GM12878 (cell line): ENCODE measurements at regions not wholly inside any gene's neighbourhood (a gene's known extent, or its start where the extent isn't known, plus 50 kb on each side); places are given as distances from the start of the nearest gene placed in this dataset.

Experiments used
- ATAC-seq: fragments of 200-7000 bp; cut with Tn5 transposase; 3 replicates; pipeline ENCODE4 v1.9.1; 2020; ENCODE audit warnings: mild to moderate bottlenecking, moderate library complexity
- BruUV-seq: library from RNA; stranded (reverse); fragments of 400-500 nt; replicated peaks from 2 replicates; lab custom pipeline; 2021; lab: Mats Ljungman, UMichigan
- CTCF ChIA-PET: fragments of 300-600 bp; sonication (Branson Sonifier 250); formaldehyde crosslinking; extraction: SDS; loops from one replicate; lab custom pipeline; 2021; ENCODE audit warnings: inconsistent platforms; lab: Yijun Ruan, JAX
- POLR2A ChIA-PET: fragments of 350-600 bp; formaldehyde crosslinking; extraction: SDS; loops from one replicate; lab custom pipeline; 2021; ENCODE audit warnings: inconsistent platforms; lab: Charles Lee
- RAD21 ChIA-PET: fragments of 300-600 bp; sonication (Branson Sonifier 250); formaldehyde crosslinking; loops from one replicate; lab custom pipeline; 2023; ENCODE audit warnings: antibody characterized with exemption; ENCODE audit not compliant: unreplicated experiment; lab: Charles Lee
- SMC1A ChIA-PET: fragments of 300-600 bp; sonication (Branson Sonifier 250); formaldehyde crosslinking; loops from one replicate; lab custom pipeline; 2023; ENCODE audit not compliant: unreplicated experiment, uncharacterized antibody; lab: Charles Lee
- DNase-seq: peaks from one replicate; pipeline ENCODE4 v3.0.0-alpha.2; 2011; ENCODE audit warnings: low read depth, low spot score
- FAIRE-seq: peaks from 3 replicates; lab custom pipeline; 2011; peaks lifted over from hg19 to GRCh38; lab: Jason Lieb, UNC
- H2AFZ ChIP-seq: 2 replicates; pipeline ENCODE4 v1.6.0; 2011; ENCODE audit warnings: low read depth, low read length, control low read depth; ENCODE audit not compliant: control insufficient read depth
- H3K27ac ChIP-seq: 2 replicates; pipeline ENCODE4 v1.5.1; 2011; ENCODE audit warnings: control low read depth; ENCODE audit not compliant: control insufficient read depth, insufficient read depth
- H3K27me3 ChIP-seq, 2 experiments: replicated peaks in 1 of 2; 2 replicates each; pipeline versions ENCODE4 v1.6.0 to v1.6.1; 2011; ENCODE audit warnings: low read length in 1 of 2; ENCODE audit not compliant: control insufficient read depth in 2 of 2, insufficient read depth in 2 of 2
- H3K36me3 ChIP-seq, 2 experiments: 2 replicates each; pipeline ENCODE4 v1.5.1; 2011; ENCODE audit warnings: low read length in 1 of 2; ENCODE audit not compliant: control insufficient read depth in 2 of 2, insufficient read depth in 2 of 2
- H3K4me1 ChIP-seq: 2 replicates; pipeline ENCODE4 v1.6.1; 2011; ENCODE audit warnings: mild to moderate bottlenecking, low read length, moderate library complexity, mixed read lengths; ENCODE audit not compliant: control insufficient read depth, insufficient read depth
- H3K4me2 ChIP-seq: 2 replicates; pipeline ENCODE4 v1.6.0; 2011; ENCODE audit warnings: control low read depth; ENCODE audit not compliant: control insufficient read depth, insufficient read depth
- H3K4me3 ChIP-seq: fragments of 200-600 bp; sonication (generic); 2 replicates; pipeline ENCODE4 v1.5.1; 2016
- H3K79me2 ChIP-seq: 2 replicates; pipeline ENCODE4 v1.6.0; 2011; ENCODE audit warnings: low read length; ENCODE audit not compliant: control insufficient read depth, insufficient read depth
- H3K9ac ChIP-seq: 2 replicates; pipeline ENCODE4 v1.8.0; 2011; ENCODE audit warnings: low read length, control low read depth, mixed read lengths; ENCODE audit not compliant: control insufficient read depth, insufficient read depth
- H3K9me3 ChIP-seq: replicated peaks from 3 replicates; pipeline ENCODE4 v1.5.1; 2011; ENCODE audit warnings: mild to moderate bottlenecking, low read length; ENCODE audit not compliant: control insufficient read depth, insufficient read depth
- H4K20me1 ChIP-seq: 2 replicates; pipeline ENCODE4 v1.6.0; 2011; ENCODE audit not compliant: control insufficient read depth, insufficient read depth
- ATF7 ChIP-seq: fragments of 450-650 bp; IDR thresholded peaks from 2 replicates; pipeline ENCODE4 v1.6.1; 2016; ENCODE audit warnings: low read depth, mild to moderate bottlenecking
- BCL11A ChIP-seq: IDR thresholded peaks from 2 replicates; pipeline ENCODE4 v1.6.1; 2011; ENCODE audit warnings: low read depth, low read length
- CBFB ChIP-seq: IDR thresholded peaks from 2 replicates; pipeline ENCODE4 v1.6.1; 2016; ENCODE audit warnings: antibody characterized with exemption, low read depth
- MTA3 ChIP-seq: IDR thresholded peaks from 2 replicates; pipeline ENCODE4 v1.6.1; 2012; ENCODE audit warnings: low read length, inconsistent platforms, borderline replicate concordance
- SIX5 ChIP-seq: IDR thresholded peaks from 2 replicates; pipeline ENCODE4 v1.6.1; 2011; ENCODE audit warnings: mild to moderate bottlenecking, low read depth, low read length, moderate library complexity; ENCODE audit not compliant: severe bottlenecking
- SMARCA5 ChIP-seq: fragments of 450-650 bp; IDR thresholded peaks from 2 replicates; pipeline ENCODE4 v1.6.1; 2017; ENCODE audit warnings: mild to moderate bottlenecking
- WGBS: methylation state at CpG from one replicate; pipeline ENCODE4 v1.1.6; 2016; ENCODE audit warnings: low lambda C conversion rate; ENCODE audit not compliant: insufficient replicate concordance, insufficient coverage; ENCODE audit errors: missing lambda C conversion rate; 5-methylcytosine and 5-hydroxymethylcytosine counted together
- in situ Hi-C: fragments of 300-500 bp; cut with MboI; formaldehyde crosslinking; loops from 9 replicates; pipeline ENCODE4 v1.14.3; 2018; ENCODE audit warnings: mixed read lengths
- intact Hi-C: fragments of 100-400 bp; cut with micrococcal nuclease; formaldehyde crosslinking; loops from one replicate; pipeline ENCODE4 v1.14.2; 2022; ENCODE audit not compliant: unreplicated experiment
- TF ChIP-seq, protein P1 (sequence below): IDR thresholded peaks from 2 replicates; pipeline ENCODE4 v1.6.1; 2011; ENCODE audit warnings: borderline replicate concordance, low read depth, mild to moderate bottlenecking, moderate library complexity, low read length; ENCODE audit not compliant: insufficient read depth, poor library complexity, severe bottlenecking
- TF ChIP-seq, protein P2 (sequence below): fragments of 450-650 bp; IDR thresholded peaks from 2 replicates; pipeline ENCODE4 v1.6.1; 2018; ENCODE audit warnings: mild to moderate bottlenecking, low read depth, moderate library complexity; ENCODE audit not compliant: partially characterized antibody
- TF ChIP-seq, protein P3 (sequence below): IDR thresholded peaks from 2 replicates; pipeline ENCODE4 v1.6.1; 2012; ENCODE audit warnings: improper control_type of control experiment, low read depth, low read length; ENCODE audit not compliant: insufficient replicate concordance
- TF ChIP-seq, protein P4 (sequence below): fragments of 450-650 bp; IDR thresholded peaks from 2 replicates; pipeline ENCODE4 v1.6.1; 2017; ENCODE audit warnings: mild to moderate bottlenecking, low read depth, inconsistent platforms; ENCODE audit not compliant: poor library complexity, severe bottlenecking

DNA sequence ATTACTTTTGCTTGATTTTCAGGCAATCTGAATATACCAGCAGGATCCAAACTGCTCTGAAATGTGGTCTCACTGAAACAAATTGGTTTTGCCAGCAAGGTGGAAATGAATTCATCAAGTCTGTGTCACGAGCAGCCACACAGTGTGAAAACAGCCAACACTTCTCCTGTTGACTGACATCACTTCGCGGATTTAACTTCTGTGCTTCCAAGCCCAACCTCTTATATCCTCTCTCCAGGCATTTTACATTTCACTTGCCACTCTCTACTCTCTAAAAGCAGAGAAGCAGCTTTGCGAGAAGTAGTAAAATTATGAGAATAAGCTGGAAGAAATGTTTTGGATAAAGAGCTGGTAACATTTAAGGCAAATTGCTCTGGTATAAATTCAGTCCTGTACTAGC, 106.1 kb upstream of the FRG1 start (continued):
- TF ChIP-seq, protein P1, sequence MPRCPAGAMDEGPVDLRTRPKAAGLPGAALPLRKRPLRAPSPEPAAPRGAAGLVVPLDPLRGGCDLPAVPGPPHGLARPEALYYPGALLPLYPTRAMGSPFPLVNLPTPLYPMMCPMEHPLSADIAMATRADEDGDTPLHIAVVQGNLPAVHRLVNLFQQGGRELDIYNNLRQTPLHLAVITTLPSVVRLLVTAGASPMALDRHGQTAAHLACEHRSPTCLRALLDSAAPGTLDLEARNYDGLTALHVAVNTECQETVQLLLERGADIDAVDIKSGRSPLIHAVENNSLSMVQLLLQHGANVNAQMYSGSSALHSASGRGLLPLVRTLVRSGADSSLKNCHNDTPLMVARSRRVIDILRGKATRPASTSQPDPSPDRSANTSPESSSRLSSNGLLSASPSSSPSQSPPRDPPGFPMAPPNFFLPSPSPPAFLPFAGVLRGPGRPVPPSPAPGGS = no peak
- no peak for TF ChIP-seq BCL11A

DNA sequence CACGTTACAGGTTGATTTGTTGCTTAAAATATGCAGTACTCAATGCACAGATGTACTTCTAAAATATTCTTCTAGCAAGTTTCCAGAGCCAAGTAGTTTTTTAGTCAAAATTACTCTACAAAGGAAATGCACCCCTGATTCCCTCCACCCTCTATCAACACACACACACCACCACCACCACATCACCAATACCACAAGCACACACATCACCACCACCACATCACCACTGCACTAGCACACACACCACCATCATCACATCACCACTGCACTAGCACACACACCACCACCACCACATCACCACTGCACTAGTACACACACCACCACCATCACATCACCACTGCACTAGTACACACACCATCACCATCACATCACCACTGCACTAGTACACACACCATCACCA, 105.2 kb upstream of the FRG1 start:
- FAIRE-seq (no peak), DNase-seq (no peak), ATAC-seq (no peak)
- ChIA-PET SMC1A (no interaction called here), CTCF (no interaction called here), RAD21 (no interaction called here), POLR2A (no interaction called here)
- no peaks in the 10 kb centered on the region for H3K79me2 ChIP-seq
- no peak overlapping the region for H2AFZ ChIP-seq
- no TSS peak for BruUV-seq
- no peak overlapping the region for H3K4me3 ChIP-seq
- no peaks in the 10 kb centered on the region for H3K27me3 ChIP-seq
- intact Hi-C loops = no loop called here
- no peak overlapping the region for H3K9ac ChIP-seq
- no peak overlapping the region for H3K4me2 ChIP-seq
- no peaks in the 10 kb centered on the region for H3K4me1 ChIP-seq
- no peaks in the 10 kb centered on the region for H3K36me3 ChIP-seq
- 0% methylated on average over 1 of the region's 1 CpG for WGBS
- H3K27ac ChIP-seq = no peak overlapping the region
- H3K9me3 ChIP-seq = no peaks in the 10 kb centered on the region
- no peaks in the 10 kb centered on the region for H4K20me1 ChIP-seq
- in situ Hi-C loops = no loop called here
- TF ChIP-seq, protein P2, sequence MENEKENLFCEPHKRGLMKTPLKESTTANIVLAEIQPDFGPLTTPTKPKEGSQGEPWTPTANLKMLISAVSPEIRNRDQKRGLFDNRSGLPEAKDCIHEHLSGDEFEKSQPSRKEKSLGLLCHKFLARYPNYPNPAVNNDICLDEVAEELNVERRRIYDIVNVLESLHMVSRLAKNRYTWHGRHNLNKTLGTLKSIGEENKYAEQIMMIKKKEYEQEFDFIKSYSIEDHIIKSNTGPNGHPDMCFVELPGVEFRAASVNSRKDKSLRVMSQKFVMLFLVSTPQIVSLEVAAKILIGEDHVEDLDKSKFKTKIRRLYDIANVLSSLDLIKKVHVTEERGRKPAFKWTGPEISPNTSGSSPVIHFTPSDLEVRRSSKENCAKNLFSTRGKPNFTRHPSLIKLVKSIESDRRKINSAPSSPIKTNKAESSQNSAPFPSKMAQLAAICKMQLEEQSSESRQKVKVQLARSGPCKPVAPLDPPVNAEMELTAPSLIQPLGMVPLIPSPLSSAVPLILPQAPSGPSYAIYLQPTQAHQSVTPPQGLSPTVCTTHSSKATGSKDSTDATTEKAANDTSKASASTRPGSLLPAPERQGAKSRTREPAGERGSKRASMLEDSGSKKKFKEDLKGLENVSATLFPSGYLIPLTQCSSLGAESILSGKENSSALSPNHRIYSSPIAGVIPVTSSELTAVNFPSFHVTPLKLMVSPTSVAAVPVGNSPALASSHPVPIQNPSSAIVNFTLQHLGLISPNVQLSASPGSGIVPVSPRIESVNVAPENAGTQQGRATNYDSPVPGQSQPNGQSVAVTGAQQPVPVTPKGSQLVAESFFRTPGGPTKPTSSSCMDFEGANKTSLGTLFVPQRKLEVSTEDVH = no peak
- no peak for TF ChIP-seq MTA3
- TF ChIP-seq, protein P3, sequence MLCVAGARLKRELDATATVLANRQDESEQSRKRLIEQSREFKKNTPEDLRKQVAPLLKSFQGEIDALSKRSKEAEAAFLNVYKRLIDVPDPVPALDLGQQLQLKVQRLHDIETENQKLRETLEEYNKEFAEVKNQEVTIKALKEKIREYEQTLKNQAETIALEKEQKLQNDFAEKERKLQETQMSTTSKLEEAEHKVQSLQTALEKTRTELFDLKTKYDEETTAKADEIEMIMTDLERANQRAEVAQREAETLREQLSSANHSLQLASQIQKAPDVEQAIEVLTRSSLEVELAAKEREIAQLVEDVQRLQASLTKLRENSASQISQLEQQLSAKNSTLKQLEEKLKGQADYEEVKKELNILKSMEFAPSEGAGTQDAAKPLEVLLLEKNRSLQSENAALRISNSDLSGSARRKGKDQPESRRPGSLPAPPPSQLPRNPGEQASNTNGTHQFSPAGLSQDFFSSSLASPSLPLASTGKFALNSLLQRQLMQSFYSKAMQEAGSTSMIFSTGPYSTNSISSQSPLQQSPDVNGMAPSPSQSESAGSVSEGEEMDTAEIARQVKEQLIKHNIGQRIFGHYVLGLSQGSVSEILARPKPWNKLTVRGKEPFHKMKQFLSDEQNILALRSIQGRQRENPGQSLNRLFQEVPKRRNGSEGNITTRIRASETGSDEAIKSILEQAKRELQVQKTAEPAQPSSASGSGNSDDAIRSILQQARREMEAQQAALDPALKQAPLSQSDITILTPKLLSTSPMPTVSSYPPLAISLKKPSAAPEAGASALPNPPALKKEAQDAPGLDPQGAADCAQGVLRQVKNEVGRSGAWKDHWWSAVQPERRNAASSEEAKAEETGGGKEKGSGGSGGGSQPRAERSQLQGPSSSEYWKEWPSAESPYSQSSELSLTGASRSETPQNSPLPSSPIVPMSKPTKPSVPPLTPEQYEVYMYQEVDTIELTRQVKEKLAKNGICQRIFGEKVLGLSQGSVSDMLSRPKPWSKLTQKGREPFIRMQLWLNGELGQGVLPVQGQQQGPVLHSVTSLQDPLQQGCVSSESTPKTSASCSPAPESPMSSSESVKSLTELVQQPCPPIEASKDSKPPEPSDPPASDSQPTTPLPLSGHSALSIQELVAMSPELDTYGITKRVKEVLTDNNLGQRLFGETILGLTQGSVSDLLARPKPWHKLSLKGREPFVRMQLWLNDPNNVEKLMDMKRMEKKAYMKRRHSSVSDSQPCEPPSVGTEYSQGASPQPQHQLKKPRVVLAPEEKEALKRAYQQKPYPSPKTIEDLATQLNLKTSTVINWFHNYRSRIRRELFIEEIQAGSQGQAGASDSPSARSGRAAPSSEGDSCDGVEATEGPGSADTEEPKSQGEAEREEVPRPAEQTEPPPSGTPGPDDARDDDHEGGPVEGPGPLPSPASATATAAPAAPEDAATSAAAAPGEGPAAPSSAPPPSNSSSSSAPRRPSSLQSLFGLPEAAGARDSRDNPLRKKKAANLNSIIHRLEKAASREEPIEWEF = no peak
- no peak for TF ChIP-seq SIX5
- no peak for TF ChIP-seq ATF7
- no peak for TF ChIP-seq CBFB
- TF ChIP-seq, protein P4, sequence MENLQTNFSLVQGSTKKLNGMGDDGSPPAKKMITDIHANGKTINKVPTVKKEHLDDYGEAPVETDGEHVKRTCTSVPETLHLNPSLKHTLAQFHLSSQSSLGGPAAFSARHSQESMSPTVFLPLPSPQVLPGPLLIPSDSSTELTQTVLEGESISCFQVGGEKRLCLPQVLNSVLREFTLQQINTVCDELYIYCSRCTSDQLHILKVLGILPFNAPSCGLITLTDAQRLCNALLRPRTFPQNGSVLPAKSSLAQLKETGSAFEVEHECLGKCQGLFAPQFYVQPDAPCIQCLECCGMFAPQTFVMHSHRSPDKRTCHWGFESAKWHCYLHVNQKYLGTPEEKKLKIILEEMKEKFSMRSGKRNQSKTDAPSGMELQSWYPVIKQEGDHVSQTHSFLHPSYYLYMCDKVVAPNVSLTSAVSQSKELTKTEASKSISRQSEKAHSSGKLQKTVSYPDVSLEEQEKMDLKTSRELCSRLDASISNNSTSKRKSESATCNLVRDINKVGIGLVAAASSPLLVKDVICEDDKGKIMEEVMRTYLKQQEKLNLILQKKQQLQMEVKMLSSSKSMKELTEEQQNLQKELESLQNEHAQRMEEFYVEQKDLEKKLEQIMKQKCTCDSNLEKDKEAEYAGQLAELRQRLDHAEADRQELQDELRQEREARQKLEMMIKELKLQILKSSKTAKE = no peak
- no peak for TF ChIP-seq SMARCA5
